ENCODE measurements at regions not wholly inside any gene's neighbourhood (a gene's known extent, or its start where the extent isn't known, plus 50 kb on each side); places are given as distances from the start of the nearest gene placed in this dataset.
"Not testable (repeated sequence)": the region's sequence is repeated elsewhere in the genome, so short reads cannot be mapped to it uniquely, and the experiment has no call there.

GRCh38 chr5:79924936-79925893 is 65.8 kb downstream of the MTX3 start:
- no peaks in the 10 kb centered on the region for H3K36me3 Mint-ChIP-seq (ENCODE audit: low read depth)
- H3K27ac Mint-ChIP-seq: no peak overlapping the region
- no peak overlapping the region for H3K4me3 Mint-ChIP-seq
- H3K27me3 Mint-ChIP-seq (ENCODE audit: insufficient read depth): peaks cover 14% of the 10 kb centered on the region
- H3K9me3 Mint-ChIP-seq: no peaks in the 10 kb centered on the region
- no peak for DNase-seq (ENCODE audit: low spot score)
- intact Hi-C loops (cut with micrococcal nuclease): loop anchor here (1.0 kb wide), 1 partner anchor 158 kb away; no protein-coding TSS in a partner anchor
- H3K4me1 Mint-ChIP-seq (ENCODE audit: low read depth): peaks cover 14% of the 10 kb centered on the region

- Mint-ChIP-seq H3K4me3 (no peak overlapping the region), H3K4me1 (ENCODE audit: low read depth) (peaks cover 7% of the 10 kb centered on the region), H3K36me3 (ENCODE audit: low read depth) (no peaks in the 10 kb centered on the region), H3K27me3 (ENCODE audit: insufficient read depth) (peaks cover 14% of the 10 kb centered on the region), H3K9me3 (peaks cover 7% of the 10 kb centered on the region), H3K27ac (no peak overlapping the region)
- intact Hi-C loops (cut with micrococcal nuclease): no loop called here
- no peak for DNase-seq (ENCODE audit: low spot score)
Measured at GRCh38 chr5:79923431-79923830, 67.6 kb downstream of the MTX3 start.

GRCh38 chr5:79922626-79923025 is 68.4 kb downstream of the MTX3 start:
- no peak overlapping the region for H3K27ac Mint-ChIP-seq
- DNase-seq (ENCODE audit: low spot score): no peak
- H3K4me1 Mint-ChIP-seq (ENCODE audit: low read depth): no peaks in the 10 kb centered on the region
- H3K4me3 Mint-ChIP-seq: no peak overlapping the region
- H3K27me3 Mint-ChIP-seq (ENCODE audit: insufficient read depth): peaks cover 15% of the 10 kb centered on the region
- no peaks in the 10 kb centered on the region for H3K36me3 Mint-ChIP-seq (ENCODE audit: low read depth)
- H3K9me3 Mint-ChIP-seq: peaks cover 10% of the 10 kb centered on the region
- intact Hi-C loops (cut with micrococcal nuclease): no loop called here

GRCh38 chr5:79907452-79907851 is 83.6 kb downstream of the MTX3 start:
- intact Hi-C loops (cut with micrococcal nuclease); H3K4me1 Mint-ChIP-seq (ENCODE audit: low read depth); H3K27ac Mint-ChIP-seq; H3K9me3 Mint-ChIP-seq; DNase-seq (ENCODE audit: low spot score); H3K4me3 Mint-ChIP-seq; H3K27me3 Mint-ChIP-seq (ENCODE audit: insufficient read depth); H3K36me3 Mint-ChIP-seq (ENCODE audit: low read depth): not testable (repeated sequence)

- intact Hi-C loops (cut with micrococcal nuclease); H3K9me3 Mint-ChIP-seq: not testable (repeated sequence)
Measured at GRCh38 chr5:79902571-79902970, 88.5 kb downstream of the MTX3 start.

GRCh38 chr5:79901631-79902030 is 89.4 kb downstream of the MTX3 start:
- Mint-ChIP-seq H3K4me3 (no peak overlapping the region), H3K9me3 (no peaks in the 10 kb centered on the region), H3K27ac (no peak overlapping the region), H3K36me3 (ENCODE audit: low read depth) (no peaks in the 10 kb centered on the region), H3K27me3 (ENCODE audit: insufficient read depth) (peaks cover 19% of the 10 kb centered on the region), H3K4me1 (ENCODE audit: low read depth) (no peaks in the 10 kb centered on the region)
- intact Hi-C loops (cut with micrococcal nuclease): no loop called here
- DNase-seq (ENCODE audit: low spot score): no peak

More at GRCh38 chr5:79902571-79902970, 88.5 kb downstream of the MTX3 start:
- not testable (repeated sequence) for H3K36me3 Mint-ChIP-seq (ENCODE audit: low read depth); H3K4me1 Mint-ChIP-seq (ENCODE audit: low read depth); H3K4me3 Mint-ChIP-seq; DNase-seq (ENCODE audit: low spot score); H3K27ac Mint-ChIP-seq
- H3K27me3 Mint-ChIP-seq (ENCODE audit: insufficient read depth): peaks cover 14% of the 10 kb centered on the region

- Mint-ChIP-seq H3K4me1 (ENCODE audit: low read depth) (no peaks in the 10 kb centered on the region), H3K36me3 (ENCODE audit: low read depth) (no peaks in the 10 kb centered on the region), H3K27me3 (ENCODE audit: insufficient read depth) (peaks cover 30% of the 10 kb centered on the region), H3K4me3 (no peak overlapping the region), H3K9me3 (no peaks in the 10 kb centered on the region), H3K27ac (no peak overlapping the region)
- intact Hi-C loops (cut with micrococcal nuclease): no loop called here
- no peak for DNase-seq (ENCODE audit: low spot score)
Measured at GRCh38 chr5:79898611-79899010, 92.5 kb downstream of the MTX3 start.

- no peak for DNase-seq (ENCODE audit: low spot score)
- intact Hi-C loops (cut with micrococcal nuclease): no loop called here
- H3K4me1 Mint-ChIP-seq (ENCODE audit: low read depth): no peaks in the 10 kb centered on the region
- peaks cover 31% of the 10 kb centered on the region for H3K27me3 Mint-ChIP-seq (ENCODE audit: insufficient read depth)
- no peak overlapping the region for H3K27ac Mint-ChIP-seq
- H3K9me3 Mint-ChIP-seq: no peaks in the 10 kb centered on the region
- no peaks in the 10 kb centered on the region for H3K36me3 Mint-ChIP-seq (ENCODE audit: low read depth)
- no peak overlapping the region for H3K4me3 Mint-ChIP-seq
Measured at GRCh38 chr5:79893976-79894375, 97.1 kb downstream of the MTX3 start.

GRCh38 chr5:79893485-79893884 is 97.6 kb downstream of the MTX3 start:
- DNase-seq (ENCODE audit: low spot score): no peak
- H3K4me1 Mint-ChIP-seq (ENCODE audit: low read depth): no peaks in the 10 kb centered on the region
- peaks cover 27% of the 10 kb centered on the region for H3K27me3 Mint-ChIP-seq (ENCODE audit: insufficient read depth)

GRCh38 chr5:79890930-79891249 is 100.2 kb downstream of the MTX3 start:
- H3K27me3 Mint-ChIP-seq (ENCODE audit: insufficient read depth): peaks cover 16% of the 10 kb centered on the region
- peaks cover 11% of the 10 kb centered on the region for H3K9me3 Mint-ChIP-seq
- H3K27ac Mint-ChIP-seq: no peak overlapping the region
- H3K4me3 Mint-ChIP-seq: no peak overlapping the region
- no peaks in the 10 kb centered on the region for H3K36me3 Mint-ChIP-seq (ENCODE audit: low read depth)
- no peak for DNase-seq (ENCODE audit: low spot score)
- H3K4me1 Mint-ChIP-seq (ENCODE audit: low read depth): no peaks in the 10 kb centered on the region
- intact Hi-C loops (cut with micrococcal nuclease): no loop called here

More at GRCh38 chr5:79893485-79893884, 97.6 kb downstream of the MTX3 start:
- intact Hi-C loops (cut with micrococcal nuclease): no loop called here
- peaks cover under 1% of the 10 kb centered on the region for H3K9me3 Mint-ChIP-seq
- H3K36me3 Mint-ChIP-seq (ENCODE audit: low read depth): no peaks in the 10 kb centered on the region
- H3K27ac Mint-ChIP-seq: no peak overlapping the region
- no peak overlapping the region for H3K4me3 Mint-ChIP-seq

GRCh38 chr5:79890119-79890929 is 100.7 kb downstream of the MTX3 start:
- H3K27ac Mint-ChIP-seq: no peak overlapping the region
- intact Hi-C loops (cut with micrococcal nuclease): no loop called here
- no peaks in the 10 kb centered on the region for H3K4me1 Mint-ChIP-seq (ENCODE audit: low read depth)
- H3K9me3 Mint-ChIP-seq: peaks cover 11% of the 10 kb centered on the region
- H3K36me3 Mint-ChIP-seq (ENCODE audit: low read depth): no peaks in the 10 kb centered on the region
- DNase-seq (ENCODE audit: low spot score): no peak
- peaks cover 13% of the 10 kb centered on the region for H3K27me3 Mint-ChIP-seq (ENCODE audit: insufficient read depth)
- no peak overlapping the region for H3K4me3 Mint-ChIP-seq

- Mint-ChIP-seq H3K27me3 (ENCODE audit: insufficient read depth) (peaks cover 12% of the 10 kb centered on the region), H3K4me3 (no peak overlapping the region), H3K27ac (no peak overlapping the region), H3K36me3 (ENCODE audit: low read depth) (peaks cover 2% of the 10 kb centered on the region), H3K9me3 (peaks cover 11% of the 10 kb centered on the region), H3K4me1 (ENCODE audit: low read depth) (no peaks in the 10 kb centered on the region)
- no peak for DNase-seq (ENCODE audit: low spot score)
- intact Hi-C loops (cut with micrococcal nuclease): no loop called here
Measured at GRCh38 chr5:79888643-79889042, 102.4 kb downstream of the MTX3 start.

Measured in activated T-helper 1 cell treated with anti-CD3 and anti-CD28 coated beads, Interleukin-12 subunit alpha, Interleukin-12 subunit beta, Interleukin-2, Interleukin-4 antibody, amounts not matched to agents 30 ng/mL and 10 ng/mL and 1 ng/mL, durations not matched to agents 14 hours and 24 hours and 36 hours (primary cell).